Nephron progenitor cell (in vitro differentiated cells): ENCODE measurements at regions not wholly inside any gene's neighbourhood (a gene's known extent, or its start where the extent isn't known, plus 50 kb on each side); places are given as distances from the start of the nearest gene placed in this dataset.

Source experiments
- DNase-seq: peaks from one replicate; pipeline ENCODE4 v3.0.0; 2021
- H3K27ac Mint-ChIP-seq: 2 replicates; pipeline ENCODE4 v1.8.0; 2021; ENCODE audit warnings: mild to moderate bottlenecking, moderate library complexity, mixed read lengths
- H3K27me3 Mint-ChIP-seq: 2 replicates; pipeline ENCODE4 v1.8.0; 2021; ENCODE audit warnings: mild to moderate bottlenecking, low read depth, mixed read lengths; ENCODE audit not compliant: poor library complexity
- H3K36me3 Mint-ChIP-seq: 2 replicates; pipeline ENCODE4 v1.8.0; 2021; ENCODE audit warnings: low read depth, mixed read lengths
- H3K4me1 Mint-ChIP-seq: 2 replicates; pipeline ENCODE4 v1.8.0; 2021; ENCODE audit warnings: mixed read lengths
- H3K4me3 Mint-ChIP-seq: 2 replicates; pipeline ENCODE4 v1.8.0; 2021; ENCODE audit warnings: mild to moderate bottlenecking, moderate library complexity, mixed read lengths
- H3K9me3 Mint-ChIP-seq: 2 replicates; pipeline ENCODE4 v1.8.0; 2021; ENCODE audit warnings: mild to moderate bottlenecking, moderate library complexity, mixed read lengths
- TF ChIP-seq, protein P1 (sequence below): fragments of 200-600 bp; sonication (generic); IDR thresholded peaks from 2 replicates; pipeline ENCODE4 v1.5.0; 2021; ENCODE audit warnings: antibody characterized with exemption

DNA sequence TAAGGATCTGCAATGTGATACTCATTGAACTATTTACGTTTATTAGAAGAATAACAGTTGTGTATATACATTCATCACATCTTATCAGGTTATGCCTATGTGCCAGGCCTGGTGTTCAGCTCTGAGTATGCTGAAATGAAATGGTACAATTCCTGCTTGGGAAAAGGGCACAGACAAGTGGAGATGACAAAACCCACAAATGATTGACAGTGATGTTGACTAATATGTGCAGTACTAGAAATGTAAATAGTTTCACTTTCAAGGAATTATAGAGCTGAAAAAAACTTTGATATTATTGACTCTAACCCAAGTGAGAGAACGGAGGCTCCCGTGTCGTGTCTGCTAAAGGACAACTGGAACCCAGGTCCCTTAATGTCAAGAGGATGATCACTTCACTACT is 386.8 kb upstream of the DACH1 start:
- H3K4me1 Mint-ChIP-seq: no peaks in the 10 kb centered on the region

GRCh38 chr13:72246396-72246795 is 379.4 kb upstream of the DACH1 start:
- no peak overlapping the region for H3K4me3 Mint-ChIP-seq
- H3K27me3 Mint-ChIP-seq: no peaks in the 10 kb centered on the region
- H3K4me1 Mint-ChIP-seq: no peaks in the 10 kb centered on the region
- H3K36me3 Mint-ChIP-seq: no peaks in the 10 kb centered on the region
- no peaks in the 10 kb centered on the region for H3K9me3 Mint-ChIP-seq
- no peak for DNase-seq
- no peak overlapping the region for H3K27ac Mint-ChIP-seq
- TF ChIP-seq, protein P1, sequence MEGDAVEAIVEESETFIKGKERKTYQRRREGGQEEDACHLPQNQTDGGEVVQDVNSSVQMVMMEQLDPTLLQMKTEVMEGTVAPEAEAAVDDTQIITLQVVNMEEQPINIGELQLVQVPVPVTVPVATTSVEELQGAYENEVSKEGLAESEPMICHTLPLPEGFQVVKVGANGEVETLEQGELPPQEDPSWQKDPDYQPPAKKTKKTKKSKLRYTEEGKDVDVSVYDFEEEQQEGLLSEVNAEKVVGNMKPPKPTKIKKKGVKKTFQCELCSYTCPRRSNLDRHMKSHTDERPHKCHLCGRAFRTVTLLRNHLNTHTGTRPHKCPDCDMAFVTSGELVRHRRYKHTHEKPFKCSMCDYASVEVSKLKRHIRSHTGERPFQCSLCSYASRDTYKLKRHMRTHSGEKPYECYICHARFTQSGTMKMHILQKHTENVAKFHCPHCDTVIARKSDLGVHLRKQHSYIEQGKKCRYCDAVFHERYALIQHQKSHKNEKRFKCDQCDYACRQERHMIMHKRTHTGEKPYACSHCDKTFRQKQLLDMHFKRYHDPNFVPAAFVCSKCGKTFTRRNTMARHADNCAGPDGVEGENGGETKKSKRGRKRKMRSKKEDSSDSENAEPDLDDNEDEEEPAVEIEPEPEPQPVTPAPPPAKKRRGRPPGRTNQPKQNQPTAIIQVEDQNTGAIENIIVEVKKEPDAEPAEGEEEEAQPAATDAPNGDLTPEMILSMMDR: no peak

More for the DNA sequence above, 386.8 kb upstream of the DACH1 start:
- TF ChIP-seq, protein P1: no peak
- Mint-ChIP-seq H3K36me3 (no peaks in the 10 kb centered on the region), H3K4me3 (no peak overlapping the region), H3K27me3 (no peaks in the 10 kb centered on the region), H3K9me3 (no peaks in the 10 kb centered on the region), H3K27ac (no peak overlapping the region)
- no peak for DNase-seq

- no peaks in the 10 kb centered on the region for H3K27me3 Mint-ChIP-seq
Measured at GRCh38 chr13:72244788-72245187, 377.8 kb upstream of the DACH1 start.

GRCh38 chr13:72230131-72230530 is 363.1 kb upstream of the DACH1 start:
- Mint-ChIP-seq H3K4me1 (no peaks in the 10 kb centered on the region), H3K9me3 (no peaks in the 10 kb centered on the region), H3K27me3 (peaks cover 8% of the 10 kb centered on the region), H3K27ac (no peak overlapping the region), H3K36me3 (no peaks in the 10 kb centered on the region), H3K4me3 (no peak overlapping the region)
- TF ChIP-seq, protein P1: no peak
- no peak for DNase-seq

More at GRCh38 chr13:72244788-72245187, 377.8 kb upstream of the DACH1 start:
- Mint-ChIP-seq H3K9me3 (no peaks in the 10 kb centered on the region), H3K36me3 (no peaks in the 10 kb centered on the region), H3K27ac (no peak overlapping the region), H3K4me1 (no peaks in the 10 kb centered on the region), H3K4me3 (no peak overlapping the region)
- DNase-seq: no peak
- TF ChIP-seq, protein P1: no peak

DNA sequence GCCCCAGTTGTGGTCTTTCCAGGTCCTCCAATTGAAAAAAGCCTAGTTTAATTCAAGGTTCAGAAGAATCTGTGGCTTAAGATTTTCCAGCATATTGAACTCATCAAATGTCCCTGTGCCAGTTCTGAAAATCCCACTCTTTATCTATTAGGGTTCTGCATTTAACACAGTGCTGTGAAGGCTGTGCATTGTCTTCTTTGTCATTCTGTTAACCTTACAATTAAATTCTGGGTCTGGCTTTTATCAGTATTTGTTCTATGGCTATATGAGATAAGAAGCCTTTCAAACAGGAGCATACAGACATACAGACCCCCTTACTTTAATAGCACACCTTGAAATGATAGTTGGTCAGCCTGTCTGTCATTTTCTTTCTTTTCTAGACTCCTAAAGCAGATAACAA is 362.1 kb upstream of the DACH1 start:
- H3K4me3 Mint-ChIP-seq: no peak overlapping the region

More for the DNA sequence above, 362.1 kb upstream of the DACH1 start:
- Mint-ChIP-seq H3K4me1 (no peaks in the 10 kb centered on the region), H3K27me3 (peaks cover 8% of the 10 kb centered on the region), H3K36me3 (no peaks in the 10 kb centered on the region), H3K9me3 (no peaks in the 10 kb centered on the region), H3K27ac (no peak overlapping the region)
- no peak for DNase-seq
- TF ChIP-seq, protein P1: no peak
